Body of pancreas (tissue), 4 donors: ENCODE measurements at regions not wholly inside any gene's neighbourhood (a gene's known extent, or its start where the extent isn't known, plus 50 kb on each side); places are given as distances from the start of the nearest gene placed in this dataset.

Experiments
- CTCF ChIP-seq, 7 experiments: fragments of 450-650 bp in 4 of 7; fragments of 200-600 bp in 3 of 7; sonication (generic) in 3 of 7; IDR thresholded peaks; one replicate each; pipeline ENCODE4 v1.5.1; 2016 to 2019; ENCODE audit warnings: antibody characterized with exemption in 7 of 7
- POLR2A ChIP-seq, 3 donors: fragments of 450-650 bp; IDR thresholded peaks; one replicate each; pipeline ENCODE4 v1.6.1; 2016; ENCODE audit warnings: antibody characterized with exemption in 3 of 3, mild to moderate bottlenecking in 2 of 3

DNA sequence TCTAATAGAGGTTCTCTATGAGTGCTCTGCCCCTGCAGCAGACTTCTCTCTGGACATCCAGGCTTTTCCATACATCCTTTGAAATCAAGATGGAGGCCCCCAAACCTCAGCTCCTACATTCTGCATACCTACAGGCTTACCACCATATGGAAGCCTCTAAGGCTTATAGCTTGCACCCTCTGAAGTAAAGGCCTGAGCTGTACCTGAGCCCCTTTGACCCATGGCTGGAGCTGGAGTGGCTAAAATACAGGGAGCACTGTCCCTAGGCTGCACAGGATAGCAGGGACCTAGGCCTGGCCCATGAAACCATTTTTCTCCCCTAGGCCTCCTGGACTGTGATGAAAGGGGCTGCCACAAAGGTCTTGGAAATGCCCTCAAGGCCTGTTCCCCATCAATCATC lies 1086.1 kb upstream of the MIR17HG start:
- TF ChIP-seq CTCF (IDR thresholded peaks at IDR 0.05) (no peak), POLR2A (IDR thresholded peaks at IDR 0.05) (no peak)
